22Rv1 (cell line): ENCODE measurements at regions not wholly inside any gene's neighbourhood (a gene's known extent, or its start where the extent isn't known, plus 50 kb on each side); places are given as distances from the start of the nearest gene placed in this dataset.

Source experiments
- CTCF ChIP-seq: fragments of 450-650 bp; IDR thresholded peaks from 2 replicates; pipeline ENCODE4 v1.5.1; 2017; ENCODE audit warnings: mild to moderate bottlenecking
- ZFX ChIP-seq: fragments of 450-650 bp; IDR thresholded peaks from 2 replicates; pipeline ENCODE4 v1.6.1; 2017; ENCODE audit warnings: antibody characterized with exemption, borderline replicate concordance

- no peak for TF ChIP-seq CTCF
- TF ChIP-seq ZFX = no peak
Observed at GRCh38 chr21:28832715-28833061, 160.0 kb downstream of the LTN1 start.
